Naive thymus-derived CD4-positive, alpha-beta T cell (primary cell): ENCODE measurements at regions not wholly inside any gene's neighbourhood (a gene's known extent, or its start where the extent isn't known, plus 50 kb on each side); places are given as distances from the start of the nearest gene placed in this dataset.
"Not testable (repeated sequence)": the region's sequence is repeated elsewhere in the genome, so short reads cannot be mapped to it uniquely, and the experiment has no call there.

Experiments
- ATAC-seq: fragments of 150-1000 bp; cut with Tn5 transposase; 2 replicates; pipeline ENCODE4 v1.10.0; 2021; ENCODE audit warnings: mild to moderate bottlenecking, moderate library complexity
- CTCF ChIA-PET: fragments of 350-600 bp; sonication (Branson Sonifier 250); formaldehyde crosslinking; loops from one replicate; lab custom pipeline; 2021; ENCODE audit warnings: antibody characterized with exemption; lab: Charles Lee
- POLR2A ChIA-PET: fragments of 350-600 bp; sonication (Branson Sonifier 250); formaldehyde crosslinking; loops from one replicate; lab custom pipeline; 2021; ENCODE audit warnings: antibody characterized with exemption, inconsistent platforms; lab: Charles Lee
- DNase-seq, 9 donors: peaks; one replicate each; pipeline versions ENCODE4 v3.0.0 to v3.0.0-alpha.2; 2020 to 2022; ENCODE audit warnings: mixed read lengths in 1 of 9
- H3K27ac ChIP-seq: one replicate; pipeline ENCODE4 v1.7.0; 2013; ENCODE audit warnings: mild to moderate bottlenecking, low read depth, low read length, moderate library complexity
- H3K27me3 ChIP-seq, 2 donors: one replicate each; pipeline ENCODE4 v1.7.0; 2013; ENCODE audit warnings: low read length in 2 of 2, mild to moderate bottlenecking in 2 of 2, moderate library complexity in 2 of 2; ENCODE audit not compliant: control insufficient read depth in 2 of 2, insufficient read depth in 2 of 2
- H3K36me3 ChIP-seq, 3 experiments: 1 replicate in 2 of 3; 2 replicates in 1 of 3; pipeline ENCODE4 v1.7.0; 2013; ENCODE audit warnings: low read length in 3 of 3, mild to moderate bottlenecking in 3 of 3, moderate library complexity in 1 of 3; ENCODE audit not compliant: insufficient read depth in 3 of 3, control insufficient read depth in 2 of 3
- H3K4me1 ChIP-seq, 2 donors: one replicate each; pipeline ENCODE4 v1.7.0; 2013; ENCODE audit warnings: low read length in 2 of 2, mild to moderate bottlenecking in 2 of 2, moderate library complexity in 1 of 2; ENCODE audit not compliant: control insufficient read depth in 2 of 2, insufficient read depth in 2 of 2
- H3K4me3 ChIP-seq: 2 replicates; pipeline ENCODE4 v1.7.0; 2013; ENCODE audit warnings: mild to moderate bottlenecking, low read length
- H3K9me3 ChIP-seq, 3 experiments: 1 replicate in 2 of 3; 2 replicates in 1 of 3; pipeline ENCODE4 v1.7.0; 2013; ENCODE audit warnings: low read length in 3 of 3; ENCODE audit not compliant: control insufficient read depth in 2 of 3
- H3K27ac Mint-ChIP-seq, 9 donors: one replicate each; pipeline ENCODE4 v1.8.0; 2020 to 2022; ENCODE audit warnings: mixed read lengths in 9 of 9, mild to moderate bottlenecking in 8 of 9, moderate library complexity in 5 of 9, inconsistent platforms in 2 of 9
- H3K27me3 Mint-ChIP-seq, 5 donors: one replicate each; pipeline ENCODE4 v1.8.0; 2021 to 2022; ENCODE audit warnings: mixed read lengths in 5 of 5, mild to moderate bottlenecking in 1 of 5
- H3K36me3 Mint-ChIP-seq, 5 donors: one replicate each; pipeline ENCODE4 v1.8.0; 2020 to 2022; ENCODE audit warnings: mixed read lengths in 5 of 5, mild to moderate bottlenecking in 3 of 5, inconsistent platforms in 1 of 5
- H3K4me1 Mint-ChIP-seq, 7 donors: one replicate each; pipeline ENCODE4 v1.8.0; 2020 to 2022; ENCODE audit warnings: mixed read lengths in 7 of 7, mild to moderate bottlenecking in 3 of 7, inconsistent platforms in 1 of 7
- H3K4me3 Mint-ChIP-seq, 10 donors: one replicate each; pipeline ENCODE4 v1.8.0; 2020 to 2022; ENCODE audit warnings: mild to moderate bottlenecking in 10 of 10, mixed read lengths in 10 of 10, moderate library complexity in 6 of 10, inconsistent platforms in 2 of 10
- H3K9me3 Mint-ChIP-seq, 11 donors: one replicate each; pipeline ENCODE4 v1.8.0; 2020 to 2022; ENCODE audit warnings: mixed read lengths in 11 of 11, mild to moderate bottlenecking in 4 of 11, inconsistent platforms in 1 of 11, moderate library complexity in 1 of 11
- intact Hi-C, 2 donors: fragments of 100-400 bp; cut with micrococcal nuclease; formaldehyde crosslinking; loops; one replicate each; pipeline ENCODE4 v1.15.1; 2023

- not testable (repeated sequence) for H3K27me3 Mint-ChIP-seq, H3K36me3 Mint-ChIP-seq
Observed at GRCh38 chr14:56990991-56991627, 180.8 kb upstream of the OTX2 start.

GRCh38 chr14:56989359-56989758, 179.1 kb upstream of the OTX2 start:
- no peak overlapping the region for H3K27ac Mint-ChIP-seq
- H3K4me1 Mint-ChIP-seq = no peaks in the 10 kb centered on the region
- no peaks in the 10 kb centered on the region for H3K36me3 ChIP-seq
- no peaks in the 10 kb centered on the region for H3K4me1 ChIP-seq
- H3K27me3 Mint-ChIP-seq = no peaks in the 10 kb centered on the region
- intact Hi-C loops = no loop called here
- ATAC-seq (no peak), DNase-seq (no peak)
- no peaks in the 10 kb centered on the region for H3K36me3 Mint-ChIP-seq
- peaks cover 0 to 8% (median 4%) of the 10 kb centered on the region in 11 donors for H3K9me3 Mint-ChIP-seq
- ChIA-PET POLR2A (no interaction called here), CTCF (no interaction called here)
- no peak overlapping the region for H3K27ac ChIP-seq
- H3K9me3 ChIP-seq = no peaks in the 10 kb centered on the region
- no peak overlapping the region for H3K4me3 Mint-ChIP-seq
- H3K27me3 ChIP-seq = no peaks in the 10 kb centered on the region
- no peak overlapping the region for H3K4me3 ChIP-seq

More at GRCh38 chr14:56990991-56991627, 180.8 kb upstream of the OTX2 start:
- H3K4me1 Mint-ChIP-seq, ATAC-seq, H3K4me3 Mint-ChIP-seq, DNase-seq, H3K36me3 ChIP-seq, H3K9me3 Mint-ChIP-seq, H3K4me1 ChIP-seq, intact Hi-C loops, H3K4me3 ChIP-seq, POLR2A ChIA-PET, H3K27ac Mint-ChIP-seq, CTCF ChIA-PET, H3K9me3 ChIP-seq, H3K27me3 ChIP-seq, H3K27ac ChIP-seq: not testable (repeated sequence)

- H3K27ac Mint-ChIP-seq = no peak overlapping the region
- no peak for ATAC-seq
- Histone ChIP-seq H3K4me1 (no peaks in the 10 kb centered on the region), H3K27me3 (no peaks in the 10 kb centered on the region), H3K27ac (no peak overlapping the region), H3K4me3 (no peak overlapping the region), H3K9me3 (no peaks in the 10 kb centered on the region), H3K36me3 (no peaks in the 10 kb centered on the region)
- peaks cover 0 to 1% (median 0%) of the 10 kb centered on the region in 7 donors for H3K4me1 Mint-ChIP-seq
- peaks cover 0 to 47% (median 19%) of the 10 kb centered on the region in 5 donors for H3K27me3 Mint-ChIP-seq
- POLR2A ChIA-PET = no interaction called here
- CTCF ChIA-PET = interaction anchor here (0.6 kb wide), 1 partner anchor 1786 kb away, joined by 3 read pairs; no protein-coding TSS in a partner anchor
- no peak overlapping the region for H3K4me3 Mint-ChIP-seq
- intact Hi-C loops = no loop called here
- no peaks in the 10 kb centered on the region for H3K36me3 Mint-ChIP-seq
- no peaks in the 10 kb centered on the region for H3K9me3 Mint-ChIP-seq
- no peak for DNase-seq
Observed at GRCh38 chr14:56979936-56980335, 169.7 kb upstream of the OTX2 start.

GRCh38 chr14:56976211-56976610, 165.9 kb upstream of the OTX2 start:
- H3K4me3 ChIP-seq = no peak overlapping the region
- no peaks in the 10 kb centered on the region for H3K9me3 Mint-ChIP-seq
- no peaks in the 10 kb centered on the region for H3K9me3 ChIP-seq
- ChIA-PET CTCF (no interaction called here), POLR2A (no interaction called here)
- H3K4me3 Mint-ChIP-seq = no peak overlapping the region
- peaks cover 0 to 1% (median 0%) of the 10 kb centered on the region in 7 donors for H3K4me1 Mint-ChIP-seq
- H3K36me3 Mint-ChIP-seq = no peaks in the 10 kb centered on the region
- no peak overlapping the region for H3K27ac ChIP-seq
- ATAC-seq = no peak
- H3K27ac Mint-ChIP-seq = no peak overlapping the region
- no peak for DNase-seq
- intact Hi-C loops = no loop called here
- H3K4me1 ChIP-seq = no peaks in the 10 kb centered on the region
- H3K27me3 ChIP-seq = no peaks in the 10 kb centered on the region
- no peaks in the 10 kb centered on the region for H3K36me3 ChIP-seq
- peaks cover 0 to 36% (median 14%) of the 10 kb centered on the region in 5 donors for H3K27me3 Mint-ChIP-seq

- no peak overlapping the region for H3K4me3 ChIP-seq
- ChIA-PET POLR2A (no interaction called here), CTCF (no interaction called here)
- H3K4me1 ChIP-seq = no peaks in the 10 kb centered on the region
- ATAC-seq (no peak), DNase-seq (no peak)
- H3K9me3 ChIP-seq = no peaks in the 10 kb centered on the region
- H3K27me3 ChIP-seq = no peaks in the 10 kb centered on the region
- Mint-ChIP-seq H3K36me3 (no peaks in the 10 kb centered on the region), H3K4me3 (no peak overlapping the region), H3K27me3 (peaks cover 0 to 36% (median 14%) of the 10 kb centered on the region in 5 donors), H3K27ac (no peak overlapping the region), H3K4me1 (peaks cover 0 to 1% (median 0%) of the 10 kb centered on the region in 7 donors), H3K9me3 (no peaks in the 10 kb centered on the region)
- intact Hi-C loops = no loop called here
- no peak overlapping the region for H3K27ac ChIP-seq
- no peaks in the 10 kb centered on the region for H3K36me3 ChIP-seq
Observed at GRCh38 chr14:56975521-56975920, 165.2 kb upstream of the OTX2 start.

- no peaks in the 10 kb centered on the region for H3K36me3 Mint-ChIP-seq
- Histone ChIP-seq H3K9me3 (no peaks in the 10 kb centered on the region), H3K36me3 (no peaks in the 10 kb centered on the region), H3K27me3 (no peaks in the 10 kb centered on the region), H3K27ac (no peak overlapping the region), H3K4me1 (no peaks in the 10 kb centered on the region), H3K4me3 (no peak overlapping the region)
- no peak overlapping the region for H3K27ac Mint-ChIP-seq
- H3K4me3 Mint-ChIP-seq = no peak overlapping the region
- CTCF ChIA-PET = no interaction called here
- H3K4me1 Mint-ChIP-seq = peaks cover 0 to 1% (median 0%) of the 10 kb centered on the region in 7 donors
- H3K9me3 Mint-ChIP-seq = peaks cover 0 to 10% (median 2%) of the 10 kb centered on the region in 11 donors
- POLR2A ChIA-PET = no interaction called here
- intact Hi-C loops = no loop called here
- DNase-seq (no peak), ATAC-seq (no peak)
- peaks cover 0 to 33% (median 14%) of the 10 kb centered on the region in 5 donors for H3K27me3 Mint-ChIP-seq
Observed at GRCh38 chr14:56972948-56973347, 162.7 kb upstream of the OTX2 start.

GRCh38 chr14:56964895-56965294, 154.6 kb upstream of the OTX2 start:
- H3K4me3 Mint-ChIP-seq = no peak overlapping the region
- intact Hi-C loops = no loop called here
- no peaks in the 10 kb centered on the region for H3K36me3 ChIP-seq
- no peak overlapping the region for H3K27ac Mint-ChIP-seq
- H3K9me3 Mint-ChIP-seq = peaks cover 0 to 5% (median 2%) of the 10 kb centered on the region in 11 donors
- no peak overlapping the region for H3K27ac ChIP-seq
- ChIA-PET POLR2A (no interaction called here), CTCF (no interaction called here)
- no peak overlapping the region for H3K4me3 ChIP-seq
- H3K4me1 Mint-ChIP-seq = no peaks in the 10 kb centered on the region
- H3K27me3 ChIP-seq = no peaks in the 10 kb centered on the region
- H3K9me3 ChIP-seq = no peaks in the 10 kb centered on the region
- peaks cover 0 to 14% (median 5%) of the 10 kb centered on the region in 5 donors for H3K27me3 Mint-ChIP-seq
- no peaks in the 10 kb centered on the region for H3K4me1 ChIP-seq
- ATAC-seq = no peak
- no peak for DNase-seq
- H3K36me3 Mint-ChIP-seq = no peaks in the 10 kb centered on the region
